Fibroblast of lung (primary cell): ENCODE measurements at regions not wholly inside any gene's neighbourhood (a gene's known extent, or its start where the extent isn't known, plus 50 kb on each side); places are given as distances from the start of the nearest gene placed in this dataset.

Source experiments
- DNase-seq, 2 donors: peaks; one replicate each; pipeline versions ENCODE4 v3.0.0 to v3.0.0-alpha.2; 2010; ENCODE audit warnings: low read depth in 2 of 2
- H2AFZ ChIP-seq: 2 replicates; pipeline ENCODE4 v1.5.1; 2012; ENCODE audit warnings: low read length, control low read depth, inconsistent platforms
- H3K27ac ChIP-seq: 2 replicates; pipeline ENCODE4 v1.5.1; 2011; ENCODE audit warnings: low read length, control low read depth; ENCODE audit not compliant: insufficient read depth
- H3K27me3 ChIP-seq: 2 replicates; pipeline ENCODE4 v1.5.1; 2011; ENCODE audit warnings: mild to moderate bottlenecking, low read length; ENCODE audit not compliant: control insufficient read depth, insufficient read depth
- H3K36me3 ChIP-seq: 2 replicates; pipeline ENCODE4 v1.5.1; 2011; ENCODE audit warnings: low read length; ENCODE audit not compliant: control insufficient read depth, insufficient read depth
- H3K4me1 ChIP-seq: 2 replicates; pipeline ENCODE4 v1.5.1; 2011; ENCODE audit warnings: low read length; ENCODE audit not compliant: control insufficient read depth, insufficient read depth; ENCODE audit errors: extremely low read depth
- H3K4me2 ChIP-seq: 2 replicates; pipeline ENCODE4 v1.5.1; 2011; ENCODE audit warnings: low read length, control low read depth; ENCODE audit not compliant: insufficient read depth; ENCODE audit errors: extremely low read depth
- H3K4me3 ChIP-seq, 4 experiments: fragments of 200-600 bp in 1 of 4; sonication (generic) in 1 of 4; replicated peaks in 1 of 4; 2 replicates each; pipeline ENCODE4 v1.5.1; 2011 to 2016; ENCODE audit warnings: low read length in 4 of 4, low read depth in 3 of 4, mild to moderate bottlenecking in 3 of 4, control low read depth in 2 of 4, inconsistent platforms in 1 of 4, mixed read lengths in 1 of 4; ENCODE audit not compliant: insufficient read depth in 1 of 4; ENCODE audit errors: control extremely low read depth in 1 of 4
- H3K79me2 ChIP-seq: 2 replicates; pipeline ENCODE4 v1.5.1; 2012; ENCODE audit warnings: mild to moderate bottlenecking, low read length, inconsistent platforms; ENCODE audit not compliant: control insufficient read depth, insufficient read depth
- H3K9ac ChIP-seq: 2 replicates; pipeline ENCODE4 v1.5.1; 2011; ENCODE audit warnings: mild to moderate bottlenecking, low read length, control low read depth; ENCODE audit not compliant: insufficient read depth
- H3K9me3 ChIP-seq: 2 replicates; pipeline ENCODE4 v1.5.1; 2012; ENCODE audit warnings: low read depth, low read length; ENCODE audit not compliant: control insufficient read depth, insufficient read depth
- H4K20me1 ChIP-seq: 2 replicates; pipeline ENCODE4 v1.5.1; 2011; ENCODE audit warnings: low read length; ENCODE audit not compliant: control insufficient read depth, insufficient read depth; ENCODE audit errors: extremely low read depth
- CTCF ChIP-seq, 2 donors: IDR thresholded peaks in 1 of 2; conservative IDR thresholded peaks in 1 of 2; 1 replicate in 1 of 2; 2 replicates in 1 of 2; pipeline ENCODE4 v1.5.1; 2011 to 2012; ENCODE audit warnings: low read length in 2 of 2, control low read depth in 1 of 2, inconsistent platforms in 1 of 2, low read depth in 1 of 2, mild to moderate bottlenecking in 1 of 2
- EZH2 ChIP-seq: IDR thresholded peaks from 2 replicates; pipeline ENCODE4 v1.5.1; 2012; ENCODE audit warnings: low read length, control low read depth, mild to moderate bottlenecking; ENCODE audit errors: missing control alignments

GRCh38 chr4:106478152-106478551 is 109.6 kb upstream of the GIMD1 start:
- Histone ChIP-seq H3K79me2 (no peaks in the 10 kb centered on the region), H4K20me1 (no peaks in the 10 kb centered on the region), H3K9me3 (no peaks in the 10 kb centered on the region), H3K4me1 (no peaks in the 10 kb centered on the region), H2AFZ (no peak overlapping the region), H3K9ac (no peak overlapping the region), H3K27ac (no peak overlapping the region), H3K4me3 (no peak overlapping the region), H3K36me3 (no peaks in the 10 kb centered on the region), H3K4me2 (no peak overlapping the region), H3K27me3 (no peaks in the 10 kb centered on the region)
- TF ChIP-seq CTCF (conservative IDR thresholded peaks at IDR 0.05 in 1 of 2, IDR thresholded peaks at IDR 0.05 in 1 of 2; ENCODE audit: low read depth in 1 of 2, low read length in 2 of 2) (no peak), EZH2 (no peak)
- no peak for DNase-seq

- no peak overlapping the region for H3K4me2 ChIP-seq
- TF ChIP-seq EZH2 (no peak), CTCF (conservative IDR thresholded peaks at IDR 0.05 in 1 of 2, IDR thresholded peaks at IDR 0.05 in 1 of 2; ENCODE audit: low read depth in 1 of 2, low read length in 2 of 2) (no peak)
- H3K27me3 ChIP-seq = no peaks in the 10 kb centered on the region
- no peaks in the 10 kb centered on the region for H3K9me3 ChIP-seq
- H3K79me2 ChIP-seq = no peaks in the 10 kb centered on the region
- DNase-seq = no peak
- no peak overlapping the region for H3K9ac ChIP-seq
- no peak overlapping the region for H3K4me3 ChIP-seq
- no peak overlapping the region for H2AFZ ChIP-seq
- H3K36me3 ChIP-seq = no peaks in the 10 kb centered on the region
- H3K4me1 ChIP-seq = no peaks in the 10 kb centered on the region
- no peaks in the 10 kb centered on the region for H4K20me1 ChIP-seq
- H3K27ac ChIP-seq = no peak overlapping the region
Observed at GRCh38 chr4:106476741-106477140, 108.2 kb upstream of the GIMD1 start.

- Histone ChIP-seq H3K4me2 (no peak overlapping the region), H3K4me3 (no peak overlapping the region), H3K27me3 (no peaks in the 10 kb centered on the region), H3K36me3 (no peaks in the 10 kb centered on the region), H3K4me1 (no peaks in the 10 kb centered on the region), H2AFZ (no peak overlapping the region), H3K9ac (no peak overlapping the region), H3K9me3 (no peaks in the 10 kb centered on the region), H3K79me2 (no peaks in the 10 kb centered on the region), H4K20me1 (no peaks in the 10 kb centered on the region), H3K27ac (no peak overlapping the region)
- TF ChIP-seq EZH2 = no peak
- no peak for TF ChIP-seq CTCF (conservative IDR thresholded peaks at IDR 0.05 in 1 of 2, IDR thresholded peaks at IDR 0.05 in 1 of 2; ENCODE audit: low read depth in 1 of 2, low read length in 2 of 2)
- DNase-seq = no peak
Observed at GRCh38 chr4:106473515-106473914, 104.9 kb upstream of the GIMD1 start.
